ENCODE measurements at regions not wholly inside any gene's neighbourhood (a gene's known extent, or its start where the extent isn't known, plus 50 kb on each side); places are given as distances from the start of the nearest gene placed in this dataset.

GRCh38 chr2:172223601-172224054 is 120.9 kb upstream of the DLX2 start:
- TF ChIP-seq CTCF (IDR thresholded peaks at IDR 0.05; ENCODE audit: unreplicated experiment): no peak
- Mint-ChIP-seq H3K4me1 (ENCODE audit: insufficient read depth, unreplicated experiment) (peaks cover 28% of the 10 kb centered on the region), H3K27ac (ENCODE audit: low read depth, unreplicated experiment) (no peak overlapping the region), H3K36me3 (ENCODE audit: insufficient read depth, unreplicated experiment) (no peaks in the 10 kb centered on the region), H3K4me3 (ENCODE audit: unreplicated experiment) (no peak overlapping the region), H3K27me3 (ENCODE audit: insufficient read depth, unreplicated experiment) (no peaks in the 10 kb centered on the region), H3K9me3 (ENCODE audit: unreplicated experiment) (no peaks in the 10 kb centered on the region)
- CTCF ChIA-PET: interaction anchor here (0.8 to 0.9 kb wide), 2 partner anchors 11 to 652 kb away, joined by 3 read pairs; no protein-coding TSS in a partner anchor
- DNase-seq (ENCODE audit: unreplicated experiment): no peak
- no TSS peak for BruUV-seq (replicated peaks)
- intact Hi-C loops (cut with micrococcal nuclease): no loop called here
- POLR2A ChIA-PET: interaction anchor here (0.6 to 4.6 kb wide), 5 partner anchors 6 to 51 kb away, joined by 3 to 31 read pairs (median 5); no protein-coding TSS in a partner anchor

DNA sequence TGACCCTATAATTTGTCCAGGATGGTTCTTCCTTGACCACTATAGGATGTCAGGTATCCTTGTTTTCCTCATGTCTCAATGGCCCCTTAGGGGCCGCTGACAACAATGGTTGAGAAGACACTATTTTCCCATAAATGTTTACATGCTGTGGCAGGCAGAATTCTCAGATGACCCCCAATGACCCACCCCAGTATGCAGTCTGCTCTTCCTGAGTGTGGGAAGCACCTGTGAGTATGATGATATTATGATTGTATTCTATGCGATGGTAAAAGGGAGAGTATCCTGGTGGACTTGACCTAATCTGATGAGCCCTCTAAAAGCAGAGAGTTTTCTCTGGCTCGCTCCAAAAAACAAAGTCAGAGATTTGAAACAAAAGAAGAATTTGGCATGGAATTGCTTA is 123.1 kb upstream of the DLX2 start:
- DNase-seq (ENCODE audit: unreplicated experiment): no peak
- BruUV-seq (replicated peaks): no TSS peak
- CTCF ChIA-PET: interaction anchor here (0.6 to 8.7 kb wide), 11 partner anchors 8 to 247 kb away, joined by 3 to 53 read pairs (median 4); no protein-coding TSS in a partner anchor
- no peak for TF ChIP-seq CTCF (IDR thresholded peaks at IDR 0.05; ENCODE audit: unreplicated experiment)
- no peaks in the 10 kb centered on the region for H3K27me3 Mint-ChIP-seq (ENCODE audit: insufficient read depth, unreplicated experiment)
- POLR2A ChIA-PET: interaction anchor here (0.9 to 9.5 kb wide), 9 partner anchors 13 to 236 kb away, joined by 3 to 245 read pairs (median 109); partner anchors contain the start of gene ITGA6
- intact Hi-C loops (cut with micrococcal nuclease): loop anchor here (1.0 to 2.0 kb wide), 3 partner anchors 49 to 203 kb away; no protein-coding TSS in a partner anchor
- no peak overlapping the region for H3K4me3 Mint-ChIP-seq (ENCODE audit: unreplicated experiment)
- H3K36me3 Mint-ChIP-seq (ENCODE audit: insufficient read depth, unreplicated experiment): no peaks in the 10 kb centered on the region
- H3K4me1 Mint-ChIP-seq (ENCODE audit: insufficient read depth, unreplicated experiment): peaks cover 49% of the 10 kb centered on the region
- no peak overlapping the region for H3K27ac Mint-ChIP-seq (ENCODE audit: low read depth, unreplicated experiment)
- no peaks in the 10 kb centered on the region for H3K9me3 Mint-ChIP-seq (ENCODE audit: unreplicated experiment)

DNA sequence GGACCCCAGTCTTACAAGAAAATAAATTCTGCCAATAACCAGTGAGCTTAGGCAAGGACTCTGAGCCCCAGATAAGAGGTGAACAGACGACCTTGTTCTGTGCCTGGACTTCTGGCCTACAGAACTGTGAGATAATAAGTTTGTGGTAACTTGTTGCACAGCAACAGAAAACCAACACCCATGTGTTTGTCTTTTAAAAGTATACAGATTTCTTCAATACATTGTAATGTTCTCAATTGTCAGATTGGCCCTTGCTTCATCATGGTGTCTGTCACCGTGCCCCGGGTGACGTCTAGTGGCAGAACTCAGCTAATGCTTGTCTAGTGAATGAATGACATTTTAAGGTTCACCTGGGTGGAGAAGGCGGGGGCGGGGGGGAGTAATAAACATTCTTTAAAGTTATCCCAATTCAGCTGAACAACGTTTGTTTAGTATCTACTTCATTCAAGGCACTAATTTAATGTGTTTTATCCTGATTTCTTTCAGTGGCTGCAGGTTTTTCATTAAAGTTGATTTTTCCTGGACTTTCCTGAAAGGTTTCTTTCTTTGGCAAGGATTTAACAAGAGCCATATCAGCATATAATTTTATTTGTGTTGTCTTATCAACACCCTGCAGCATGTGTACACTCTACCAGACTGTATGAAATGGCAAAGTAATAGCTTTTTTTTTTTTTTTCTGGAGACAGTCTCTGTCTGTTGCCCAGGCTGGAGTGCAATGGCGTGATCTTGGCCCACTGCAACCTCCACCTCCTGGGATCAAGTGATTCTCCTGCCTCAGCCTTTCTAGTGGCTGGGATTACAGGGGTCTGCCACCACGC is 123.8 kb upstream of the DLX2 start:
- DNase-seq (ENCODE audit: unreplicated experiment): no peak
- H3K4me1 Mint-ChIP-seq (ENCODE audit: insufficient read depth, unreplicated experiment): peaks cover 55% of the 10 kb centered on the region
- H3K9me3 Mint-ChIP-seq (ENCODE audit: unreplicated experiment): no peaks in the 10 kb centered on the region
- intact Hi-C loops (cut with micrococcal nuclease): loop anchor here (1.0 to 2.0 kb wide), 3 partner anchors 50 to 202 kb away; no protein-coding TSS in a partner anchor
- no peaks in the 10 kb centered on the region for H3K36me3 Mint-ChIP-seq (ENCODE audit: insufficient read depth, unreplicated experiment)
- H3K27ac Mint-ChIP-seq (ENCODE audit: low read depth, unreplicated experiment): no peak overlapping the region
- H3K4me3 Mint-ChIP-seq (ENCODE audit: unreplicated experiment): no peak overlapping the region
- CTCF ChIA-PET: interaction anchor here (0.6 to 8.7 kb wide), 18 partner anchors 9 to 246 kb away, joined by 3 to 54 read pairs (median 4); no protein-coding TSS in a partner anchor
- no TSS peak for BruUV-seq (replicated peaks)
- POLR2A ChIA-PET: interaction anchor here (0.9 to 9.5 kb wide), 10 partner anchors 14 to 235 kb away, joined by 3 to 245 read pairs (median 99); partner anchors contain the start of gene ITGA6
- H3K27me3 Mint-ChIP-seq (ENCODE audit: insufficient read depth, unreplicated experiment): no peaks in the 10 kb centered on the region
- peak; percentile 23 for TF ChIP-seq CTCF (IDR thresholded peaks at IDR 0.05; ENCODE audit: unreplicated experiment)

DNA sequence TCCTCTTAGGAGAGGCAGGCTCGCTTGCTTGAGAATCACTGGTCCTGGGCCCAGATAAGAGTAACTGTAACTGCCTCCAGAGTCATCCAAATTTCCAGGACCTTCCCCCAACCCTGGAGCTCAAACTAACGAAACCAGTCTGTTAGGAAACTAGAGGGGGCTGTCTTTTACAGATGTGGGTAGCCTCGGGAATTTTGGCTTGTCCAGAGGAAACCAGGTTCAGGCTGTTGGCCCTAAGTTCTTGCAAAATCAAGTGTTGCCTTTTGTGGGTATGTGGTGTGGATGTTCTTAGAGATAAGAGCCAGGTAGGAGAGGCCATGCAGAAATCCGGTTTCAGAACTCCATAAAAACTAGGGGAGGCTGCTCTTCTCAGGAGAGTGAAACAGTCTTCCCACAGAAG is 125.0 kb upstream of the DLX2 start:
- peak; percentile 57 for DNase-seq (ENCODE audit: unreplicated experiment)
- POLR2A ChIA-PET: interaction anchor here (0.6 to 9.5 kb wide), 19 partner anchors 6 to 742 kb away, joined by 3 to 245 read pairs (median 32); partner anchors contain the start of genes HAT1 and ITGA6
- H3K4me1 Mint-ChIP-seq (ENCODE audit: insufficient read depth, unreplicated experiment): peaks cover 64% of the 10 kb centered on the region
- no peaks in the 10 kb centered on the region for H3K27me3 Mint-ChIP-seq (ENCODE audit: insufficient read depth, unreplicated experiment)
- BruUV-seq (replicated peaks): no TSS peak
- intact Hi-C loops (cut with micrococcal nuclease): loop anchor here (2.0 kb wide), 1 partner anchor 201 kb away; no protein-coding TSS in a partner anchor
- H3K36me3 Mint-ChIP-seq (ENCODE audit: insufficient read depth, unreplicated experiment): no peaks in the 10 kb centered on the region
- TF ChIP-seq CTCF (IDR thresholded peaks at IDR 0.05; ENCODE audit: unreplicated experiment): no peak
- H3K27ac Mint-ChIP-seq (ENCODE audit: low read depth, unreplicated experiment): peak overlapping the region; percentile 96
- no peak overlapping the region for H3K4me3 Mint-ChIP-seq (ENCODE audit: unreplicated experiment)
- no peaks in the 10 kb centered on the region for H3K9me3 Mint-ChIP-seq (ENCODE audit: unreplicated experiment)
- CTCF ChIA-PET: interaction anchor here (0.6 to 8.7 kb wide), 14 partner anchors 10 to 238 kb away, joined by 3 to 54 read pairs (median 8); no protein-coding TSS in a partner anchor

All from MCF 10A (cell line).